ENCODE measurements at regions not wholly inside any gene's neighbourhood (a gene's known extent, or its start where the extent isn't known, plus 50 kb on each side); places are given as distances from the start of the nearest gene placed in this dataset.

GRCh38 chr3:94734206-94734605 lies 671.3 kb downstream of the NSUN3 start:
- no peak overlapping the region for H3K4me3 ChIP-seq (replicated peaks in 1 of 2; ENCODE audit: low read depth in 2 of 2, low read length in 2 of 2)
- DNase-seq (ENCODE audit: low read depth in 2 of 2): no peak
- TF ChIP-seq, protein P1, sequence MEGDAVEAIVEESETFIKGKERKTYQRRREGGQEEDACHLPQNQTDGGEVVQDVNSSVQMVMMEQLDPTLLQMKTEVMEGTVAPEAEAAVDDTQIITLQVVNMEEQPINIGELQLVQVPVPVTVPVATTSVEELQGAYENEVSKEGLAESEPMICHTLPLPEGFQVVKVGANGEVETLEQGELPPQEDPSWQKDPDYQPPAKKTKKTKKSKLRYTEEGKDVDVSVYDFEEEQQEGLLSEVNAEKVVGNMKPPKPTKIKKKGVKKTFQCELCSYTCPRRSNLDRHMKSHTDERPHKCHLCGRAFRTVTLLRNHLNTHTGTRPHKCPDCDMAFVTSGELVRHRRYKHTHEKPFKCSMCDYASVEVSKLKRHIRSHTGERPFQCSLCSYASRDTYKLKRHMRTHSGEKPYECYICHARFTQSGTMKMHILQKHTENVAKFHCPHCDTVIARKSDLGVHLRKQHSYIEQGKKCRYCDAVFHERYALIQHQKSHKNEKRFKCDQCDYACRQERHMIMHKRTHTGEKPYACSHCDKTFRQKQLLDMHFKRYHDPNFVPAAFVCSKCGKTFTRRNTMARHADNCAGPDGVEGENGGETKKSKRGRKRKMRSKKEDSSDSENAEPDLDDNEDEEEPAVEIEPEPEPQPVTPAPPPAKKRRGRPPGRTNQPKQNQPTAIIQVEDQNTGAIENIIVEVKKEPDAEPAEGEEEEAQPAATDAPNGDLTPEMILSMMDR (IDR thresholded peaks at IDR 0.05; ENCODE audit: low read depth, low read length): no peak

- TF ChIP-seq, protein P1 (IDR thresholded peaks at IDR 0.05; ENCODE audit: low read depth, low read length): no peak
- no peak overlapping the region for H3K4me3 ChIP-seq (replicated peaks in 1 of 2; ENCODE audit: low read depth in 2 of 2, low read length in 2 of 2)
- DNase-seq (ENCODE audit: low read depth in 2 of 2): no peak
Measured at GRCh38 chr3:94735354-94735753, 672.5 kb downstream of the NSUN3 start.

- TF ChIP-seq, protein P1 (IDR thresholded peaks at IDR 0.05; ENCODE audit: low read depth, low read length): no peak
- no peak overlapping the region for H3K4me3 ChIP-seq (replicated peaks in 1 of 2; ENCODE audit: low read depth in 2 of 2, low read length in 2 of 2)
- DNase-seq (ENCODE audit: low read depth in 2 of 2): no peak
Measured at GRCh38 chr3:94737116-94737515, 674.3 kb downstream of the NSUN3 start.

DNA sequence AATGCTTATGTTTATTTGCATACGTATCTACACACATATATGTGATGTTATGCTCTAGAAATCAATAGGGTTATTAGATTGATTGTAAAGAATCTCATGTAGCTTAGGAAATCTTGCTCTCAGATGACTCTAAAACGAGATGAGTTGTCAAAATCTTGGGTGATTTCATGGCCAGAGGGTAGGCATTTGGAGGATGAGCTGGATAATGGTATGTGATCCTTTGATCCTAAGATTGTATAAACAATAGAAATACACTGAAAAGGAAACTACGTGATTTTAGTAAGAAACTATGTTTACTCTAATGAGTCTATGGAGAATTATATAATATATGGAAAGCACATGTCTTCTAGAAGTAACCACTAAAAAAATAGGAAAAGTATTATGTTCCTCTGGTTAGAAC lies 676.6 kb downstream of the NSUN3 start:
- no peak for DNase-seq (ENCODE audit: low read depth in 2 of 2)
- TF ChIP-seq, protein P1 (IDR thresholded peaks at IDR 0.05; ENCODE audit: low read depth, low read length): no peak
- H3K4me3 ChIP-seq (replicated peaks in 1 of 2; ENCODE audit: low read depth in 2 of 2, low read length in 2 of 2): no peak overlapping the region

- TF ChIP-seq, protein P1 (IDR thresholded peaks at IDR 0.05; ENCODE audit: low read depth, low read length): no peak
- H3K4me3 ChIP-seq (replicated peaks in 1 of 2; ENCODE audit: low read depth in 2 of 2, low read length in 2 of 2): no peak overlapping the region
- DNase-seq (ENCODE audit: low read depth in 2 of 2): no peak
Measured at GRCh38 chr3:94758751-94759150, 695.9 kb downstream of the NSUN3 start.

DNA sequence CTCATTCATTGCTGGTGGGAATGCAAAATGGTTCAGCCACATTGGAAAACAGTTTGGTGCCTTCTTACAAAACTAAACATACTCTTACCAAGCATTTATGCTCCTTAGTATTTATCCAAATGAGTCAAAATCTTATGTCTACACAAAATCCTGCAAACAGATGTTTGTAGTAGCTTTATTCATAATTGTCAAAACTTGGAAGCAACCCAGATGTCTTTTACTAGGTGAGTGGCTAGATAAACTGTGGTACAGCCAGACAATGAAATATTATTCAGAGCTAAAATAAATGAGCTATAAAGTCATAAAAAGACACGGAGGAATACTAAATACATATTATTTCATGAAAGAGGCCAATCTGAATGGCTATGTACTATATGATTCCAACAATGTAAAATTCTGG lies 709.5 kb downstream of the NSUN3 start:
- TF ChIP-seq, protein P1 (IDR thresholded peaks at IDR 0.05; ENCODE audit: low read depth, low read length): no peak
- DNase-seq (ENCODE audit: low read depth in 2 of 2): no peak
- H3K4me3 ChIP-seq (replicated peaks in 1 of 2; ENCODE audit: low read depth in 2 of 2, low read length in 2 of 2): no peak overlapping the region

GRCh38 chr3:94775746-94776145 lies 712.9 kb downstream of the NSUN3 start:
- DNase-seq (ENCODE audit: low read depth in 2 of 2): no peak
- TF ChIP-seq, protein P1 (IDR thresholded peaks at IDR 0.05; ENCODE audit: low read depth, low read length): no peak

More at GRCh38 chr3:94775746-94776145, 712.9 kb downstream of the NSUN3 start:
- no peak overlapping the region for H3K4me3 ChIP-seq (replicated peaks in 1 of 2; ENCODE audit: low read depth in 2 of 2, low read length in 2 of 2)

Data from cardiac fibroblast (primary cell).